HUES64 (cell line): ENCODE measurements at regions not wholly inside any gene's neighbourhood (a gene's known extent, or its start where the extent isn't known, plus 50 kb on each side); places are given as distances from the start of the nearest gene placed in this dataset.

Source experiments
- H3K27ac ChIP-seq: 2 replicates; pipeline ENCODE4 v1.7.0; 2013; ENCODE audit warnings: low read depth, low read length, inconsistent platforms
- H3K27me3 ChIP-seq: 2 replicates; pipeline ENCODE4 v1.6.1; 2013; ENCODE audit warnings: mild to moderate bottlenecking, low read length; ENCODE audit not compliant: insufficient read depth
- H3K36me3 ChIP-seq: 2 replicates; pipeline ENCODE4 v1.6.1; 2013; ENCODE audit warnings: mild to moderate bottlenecking, low read length; ENCODE audit not compliant: insufficient read depth
- H3K4me1 ChIP-seq: 2 replicates; pipeline ENCODE4 v1.6.1; 2013; ENCODE audit warnings: mild to moderate bottlenecking, low read length, moderate library complexity; ENCODE audit not compliant: insufficient read depth
- H3K4me3 ChIP-seq: 2 replicates; pipeline ENCODE4 v1.5.1; 2013; ENCODE audit warnings: mild to moderate bottlenecking, low read length, moderate library complexity
- H3K9ac ChIP-seq: 2 replicates; pipeline ENCODE4 v1.6.1; 2013; ENCODE audit warnings: mild to moderate bottlenecking, low read depth, low read length
- H3K9me3 ChIP-seq: 2 replicates; pipeline ENCODE4 v1.6.1; 2013; ENCODE audit warnings: low read depth, low read length; ENCODE audit not compliant: insufficient read depth
- WGBS: fragments of 150-250, 120-280 bp; methylation state at CpG from one replicate; pipeline ENCODE4 v1.1.7; 2013; ENCODE audit warnings: missing lambda C conversion rate; 5-methylcytosine and 5-hydroxymethylcytosine counted together

DNA sequence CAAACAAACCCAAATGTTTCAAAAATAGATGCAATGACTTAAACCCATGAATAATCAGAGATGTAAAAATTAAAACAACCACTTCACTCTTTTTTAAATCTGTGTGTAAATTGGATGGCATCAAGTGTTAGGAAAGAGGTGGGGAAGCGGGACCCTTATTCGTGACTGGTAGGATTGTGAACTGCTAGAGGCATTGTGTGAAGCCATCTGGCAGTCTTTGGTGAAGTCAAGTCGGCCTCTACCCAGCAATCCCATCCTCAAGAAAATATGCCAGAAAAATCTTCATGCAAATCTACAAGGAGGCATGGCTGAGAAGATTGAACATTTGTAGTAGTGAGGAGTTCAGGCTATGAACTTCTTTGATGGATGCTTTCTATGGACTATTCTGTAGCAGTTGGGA is 114.6 kb upstream of the C11orf87 start:
- no peaks in the 10 kb centered on the region for H3K9me3 ChIP-seq
- H3K27me3 ChIP-seq: no peaks in the 10 kb centered on the region
- no peak overlapping the region for H3K27ac ChIP-seq
- no peak overlapping the region for H3K4me3 ChIP-seq
- no peaks in the 10 kb centered on the region for H3K36me3 ChIP-seq
- WGBS: 89% methylated on average over 3 of the region's 3 CpGs
- H3K9ac ChIP-seq: no peak overlapping the region
- H3K4me1 ChIP-seq: peaks cover 3% of the 10 kb centered on the region; the same call in 1 of the 2 replicates

DNA sequence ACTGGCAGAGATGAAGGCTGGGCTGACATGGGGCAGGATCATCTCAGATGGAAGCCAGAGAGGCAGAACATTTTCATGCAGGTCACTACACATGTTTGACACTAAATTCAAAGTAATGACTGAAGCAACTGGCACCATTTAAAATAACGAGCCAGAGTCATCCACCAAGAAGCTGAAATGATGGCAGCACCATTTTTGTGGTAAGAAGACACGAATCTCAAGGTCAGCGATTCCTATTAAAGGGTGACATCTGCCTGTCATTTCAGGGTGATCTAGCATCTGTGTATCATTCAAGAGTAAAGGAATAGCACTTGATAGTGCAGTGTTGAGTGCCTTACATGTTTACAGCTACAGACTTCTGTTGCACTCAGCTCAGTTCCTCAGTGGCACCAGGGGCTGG is 113.4 kb upstream of the C11orf87 start:
- 91% methylated on average over 3 of the region's 3 CpGs for WGBS

DNA sequence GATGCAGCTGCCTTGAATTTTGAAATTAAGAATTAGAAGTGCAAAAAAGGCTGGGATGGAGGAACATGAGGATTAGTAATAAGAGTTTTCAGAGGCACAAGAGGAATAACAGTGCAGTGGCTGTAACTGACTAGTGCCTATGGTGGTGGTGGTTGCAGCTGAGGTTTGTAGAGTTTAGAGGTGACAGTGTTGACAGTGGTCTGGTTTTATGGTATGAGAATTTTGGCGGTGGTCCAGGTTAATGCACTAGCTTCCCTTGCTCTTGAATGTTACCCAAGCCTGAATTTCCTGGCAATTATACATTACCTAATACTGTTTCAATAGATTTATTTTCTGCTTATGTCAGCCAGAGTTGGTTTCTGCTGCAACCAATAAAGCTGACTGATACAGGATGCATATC is 112.8 kb upstream of the C11orf87 start:
- Histone ChIP-seq H3K36me3 (no peaks in the 10 kb centered on the region), H3K27me3 (no peaks in the 10 kb centered on the region), H3K27ac (no peak overlapping the region), H3K4me3 (no peak overlapping the region), H3K4me1 (no peaks in the 10 kb centered on the region), H3K9me3 (no peaks in the 10 kb centered on the region), H3K9ac (no peak overlapping the region)
- WGBS: 75% methylated on average over 1 of the region's 1 CpG

More for the DNA sequence above, 113.4 kb upstream of the C11orf87 start:
- Histone ChIP-seq H3K9me3 (no peaks in the 10 kb centered on the region), H3K4me1 (no peaks in the 10 kb centered on the region), H3K27ac (no peak overlapping the region), H3K36me3 (no peaks in the 10 kb centered on the region), H3K4me3 (no peak overlapping the region), H3K9ac (no peak overlapping the region), H3K27me3 (no peaks in the 10 kb centered on the region)

DNA sequence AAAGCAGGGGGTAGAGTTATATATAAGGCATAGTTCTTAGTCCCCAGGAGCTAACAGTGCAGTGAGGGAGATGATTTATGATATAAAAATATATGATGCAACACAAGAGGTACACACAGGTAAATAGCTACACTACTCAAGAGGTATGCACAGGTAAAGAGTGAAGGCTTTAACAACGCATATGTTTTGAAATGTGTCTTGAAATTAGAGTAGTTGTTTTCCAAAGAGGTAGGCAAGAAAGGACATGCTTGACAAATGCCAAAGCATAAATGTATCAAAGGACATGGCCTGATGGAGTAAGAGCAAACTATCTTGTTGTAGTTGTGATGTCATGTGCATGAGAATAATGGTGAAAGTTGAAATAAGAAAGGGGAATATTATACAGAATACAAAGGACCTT is 104.3 kb upstream of the C11orf87 start:
- Histone ChIP-seq H3K27me3 (no peaks in the 10 kb centered on the region), H3K4me3 (no peak overlapping the region), H3K9me3 (no peaks in the 10 kb centered on the region), H3K4me1 (no peaks in the 10 kb centered on the region), H3K27ac (no peak overlapping the region), H3K9ac (no peak overlapping the region), H3K36me3 (no peaks in the 10 kb centered on the region)
- WGBS: 95% methylated on average over 1 of the region's 1 CpG

DNA sequence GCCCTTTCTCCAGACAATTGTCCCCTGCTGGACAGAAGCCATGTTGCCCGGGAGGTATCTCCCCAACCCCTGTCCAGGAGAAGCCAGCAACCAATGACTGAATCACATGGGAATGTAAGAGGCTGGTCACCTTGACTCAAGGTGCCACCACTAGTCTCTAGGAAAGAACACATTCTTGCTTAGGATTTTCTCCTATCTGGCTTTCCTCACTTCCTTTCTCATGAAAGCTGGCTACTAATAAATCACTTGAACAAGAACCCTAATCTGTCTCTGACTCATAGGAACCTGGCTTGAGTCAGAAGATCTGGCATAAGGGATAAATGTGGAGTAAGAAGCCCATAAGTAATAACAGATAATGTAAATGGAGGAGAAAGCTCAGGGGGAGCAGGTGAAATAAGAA is 101.4 kb upstream of the C11orf87 start:
- no peaks in the 10 kb centered on the region for H3K27me3 ChIP-seq
- no peaks in the 10 kb centered on the region for H3K36me3 ChIP-seq
- no peaks in the 10 kb centered on the region for H3K9me3 ChIP-seq
- WGBS: 80% methylated on average over 1 of the region's 1 CpG
- H3K4me3 ChIP-seq: no peak overlapping the region
- H3K4me1 ChIP-seq: no peaks in the 10 kb centered on the region
- no peak overlapping the region for H3K9ac ChIP-seq
- no peak overlapping the region for H3K27ac ChIP-seq

DNA sequence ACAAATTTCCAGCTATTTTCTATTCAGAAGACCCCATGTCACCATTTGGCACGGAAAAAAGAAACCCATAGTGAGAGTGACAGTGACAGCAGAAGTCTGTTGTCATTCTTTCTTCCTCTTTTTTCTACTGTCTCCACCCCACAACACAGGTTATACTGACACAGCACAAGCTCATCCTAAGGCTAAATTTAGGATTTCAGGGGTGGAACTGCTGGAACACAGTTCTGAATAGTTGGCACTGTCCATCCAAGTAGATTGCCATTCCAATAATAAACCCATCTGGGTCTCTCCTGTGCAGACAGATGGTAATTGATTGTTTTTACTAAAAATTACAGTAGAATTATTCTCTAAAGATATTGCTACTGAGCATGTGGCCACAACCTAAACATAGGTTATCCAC is 95.2 kb upstream of the C11orf87 start:
- H3K36me3 ChIP-seq: no peaks in the 10 kb centered on the region
- H3K9me3 ChIP-seq: no peaks in the 10 kb centered on the region
- no peak overlapping the region for H3K9ac ChIP-seq
- H3K4me1 ChIP-seq: no peaks in the 10 kb centered on the region
- no peak overlapping the region for H3K4me3 ChIP-seq
- no peak overlapping the region for H3K27ac ChIP-seq
- no peaks in the 10 kb centered on the region for H3K27me3 ChIP-seq
- whole genome bisulfite sequencing: 83% methylated on average over 1 of the region's 1 CpG

DNA sequence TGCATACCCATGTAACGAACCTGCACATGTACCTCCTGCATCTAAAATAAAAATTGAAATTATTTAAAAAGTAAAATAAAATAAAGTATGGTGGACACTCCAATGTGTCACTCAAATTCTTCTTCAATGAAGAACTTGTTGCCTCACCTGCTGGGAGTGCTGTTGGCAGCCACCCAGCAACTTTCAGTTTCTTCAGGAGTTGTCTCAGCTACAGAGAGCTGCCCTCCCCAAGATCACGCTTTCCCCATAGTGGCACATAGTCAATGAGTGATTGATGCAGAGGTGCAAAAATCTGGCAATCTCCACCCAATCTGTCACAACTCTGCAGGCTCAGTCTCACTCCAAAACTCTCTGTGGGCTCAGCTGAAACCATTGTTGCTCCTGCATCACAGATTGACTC is 92.3 kb upstream of the C11orf87 start:
- Histone ChIP-seq H3K4me1 (no peaks in the 10 kb centered on the region), H3K4me3 (no peak overlapping the region), H3K27ac (no peak overlapping the region), H3K9ac (no peak overlapping the region), H3K36me3 (no peaks in the 10 kb centered on the region), H3K27me3 (no peaks in the 10 kb centered on the region), H3K9me3 (no peaks in the 10 kb centered on the region)
- 89% methylated on average over 1 of the region's 2 CpGs for WGBS

DNA sequence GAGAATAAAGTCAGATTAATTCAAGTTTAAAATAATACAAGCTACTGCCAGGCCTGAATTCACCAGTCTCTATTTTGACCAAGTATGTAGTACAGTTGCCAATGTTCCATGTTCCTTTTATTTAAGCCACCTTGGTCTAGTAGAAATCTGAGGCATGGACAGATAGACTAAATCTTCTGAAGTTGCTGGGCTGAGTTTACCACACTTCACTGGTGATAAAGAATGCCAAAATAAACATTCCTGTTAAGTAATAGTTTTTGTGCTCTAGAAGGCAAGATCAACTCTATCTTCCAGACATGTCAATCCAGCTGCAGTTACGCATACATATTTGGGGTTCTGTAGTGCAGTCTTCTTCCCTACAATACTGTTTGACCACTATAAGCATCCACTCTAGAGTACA is 83.9 kb upstream of the C11orf87 start:
- Histone ChIP-seq H3K27ac (no peak overlapping the region), H3K4me1 (no peaks in the 10 kb centered on the region), H3K36me3 (no peaks in the 10 kb centered on the region), H3K9ac (no peak overlapping the region), H3K9me3 (no peaks in the 10 kb centered on the region), H3K27me3 (no peaks in the 10 kb centered on the region), H3K4me3 (no peak overlapping the region)
- WGBS: 90% methylated on average over 1 of the region's 1 CpG

DNA sequence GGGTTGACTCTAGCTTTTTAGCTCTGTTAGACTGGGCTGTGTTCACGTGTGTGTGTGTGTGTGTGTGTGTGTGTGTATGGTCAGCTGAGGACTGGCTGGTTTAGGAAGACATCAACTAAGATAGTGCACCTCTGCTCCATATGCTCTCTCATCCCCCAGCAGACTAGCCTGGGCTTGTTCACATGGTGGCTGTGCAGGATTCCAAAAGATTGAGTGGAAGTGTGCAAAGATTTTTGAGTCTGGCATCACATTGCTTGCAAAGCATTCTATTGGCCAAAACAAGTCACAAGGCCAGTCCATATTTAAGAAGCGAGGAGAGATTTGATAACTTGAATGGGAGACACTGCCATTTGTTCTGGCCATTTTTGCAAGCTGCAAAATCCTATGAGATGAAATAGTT is 79.7 kb upstream of the C11orf87 start:
- Histone ChIP-seq H3K4me3 (no peak overlapping the region), H3K27ac (no peak overlapping the region), H3K4me1 (no peaks in the 10 kb centered on the region), H3K9ac (no peak overlapping the region), H3K27me3 (no peaks in the 10 kb centered on the region), H3K36me3 (no peaks in the 10 kb centered on the region), H3K9me3 (no peaks in the 10 kb centered on the region)
- WGBS: 83% methylated on average over 2 of the region's 2 CpGs

DNA sequence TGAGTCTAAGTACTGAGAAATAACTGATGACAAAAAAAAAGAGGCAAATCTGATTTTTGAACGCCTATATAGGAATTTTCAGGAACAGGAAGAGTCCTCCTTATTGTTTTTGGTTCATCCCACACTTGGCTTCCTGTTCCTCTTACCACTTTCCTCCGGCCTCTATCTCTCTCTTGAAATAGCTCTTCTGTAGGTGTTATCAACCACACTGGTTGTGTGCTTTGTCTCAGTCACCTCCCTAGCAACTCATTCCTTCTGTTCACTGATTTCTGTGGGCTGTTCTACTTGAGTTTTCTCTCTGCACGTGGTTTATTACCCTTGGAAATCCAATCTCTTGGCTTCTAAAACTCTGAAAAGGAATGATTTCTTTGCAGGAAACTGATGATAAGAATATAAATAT is 78.7 kb upstream of the C11orf87 start:
- Histone ChIP-seq H3K4me1 (no peaks in the 10 kb centered on the region), H3K4me3 (no peak overlapping the region), H3K9ac (no peak overlapping the region), H3K27ac (no peak overlapping the region), H3K36me3 (no peaks in the 10 kb centered on the region), H3K9me3 (no peaks in the 10 kb centered on the region), H3K27me3 (no peaks in the 10 kb centered on the region)
- WGBS: 87% methylated on average over 3 of the region's 3 CpGs

DNA sequence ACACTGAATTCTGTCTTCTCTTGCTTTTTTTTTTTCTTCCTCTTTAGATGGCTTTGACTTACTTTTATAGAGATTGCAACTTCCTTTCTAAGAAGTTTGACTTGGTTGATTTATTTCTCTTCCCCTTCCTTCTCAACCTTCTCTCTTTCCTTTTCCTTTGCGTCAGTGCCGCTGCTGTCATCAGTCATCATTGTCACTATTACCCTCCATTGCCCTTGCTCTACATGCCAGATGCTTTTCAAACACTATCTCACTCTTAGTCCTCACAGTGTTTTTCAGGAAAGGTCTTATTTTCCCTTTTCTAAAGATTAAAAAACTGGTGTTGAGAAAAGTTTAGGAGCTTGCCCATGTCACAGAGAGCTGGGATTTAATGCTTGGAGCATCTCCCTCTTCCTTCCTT is 74.7 kb upstream of the C11orf87 start:
- Histone ChIP-seq H3K36me3 (no peaks in the 10 kb centered on the region), H3K9ac (no peak overlapping the region), H3K27me3 (no peaks in the 10 kb centered on the region), H3K27ac (no peak overlapping the region), H3K4me3 (no peak overlapping the region), H3K4me1 (no peaks in the 10 kb centered on the region), H3K9me3 (no peaks in the 10 kb centered on the region)
- 97% methylated on average over 2 of the region's 2 CpGs for WGBS

DNA sequence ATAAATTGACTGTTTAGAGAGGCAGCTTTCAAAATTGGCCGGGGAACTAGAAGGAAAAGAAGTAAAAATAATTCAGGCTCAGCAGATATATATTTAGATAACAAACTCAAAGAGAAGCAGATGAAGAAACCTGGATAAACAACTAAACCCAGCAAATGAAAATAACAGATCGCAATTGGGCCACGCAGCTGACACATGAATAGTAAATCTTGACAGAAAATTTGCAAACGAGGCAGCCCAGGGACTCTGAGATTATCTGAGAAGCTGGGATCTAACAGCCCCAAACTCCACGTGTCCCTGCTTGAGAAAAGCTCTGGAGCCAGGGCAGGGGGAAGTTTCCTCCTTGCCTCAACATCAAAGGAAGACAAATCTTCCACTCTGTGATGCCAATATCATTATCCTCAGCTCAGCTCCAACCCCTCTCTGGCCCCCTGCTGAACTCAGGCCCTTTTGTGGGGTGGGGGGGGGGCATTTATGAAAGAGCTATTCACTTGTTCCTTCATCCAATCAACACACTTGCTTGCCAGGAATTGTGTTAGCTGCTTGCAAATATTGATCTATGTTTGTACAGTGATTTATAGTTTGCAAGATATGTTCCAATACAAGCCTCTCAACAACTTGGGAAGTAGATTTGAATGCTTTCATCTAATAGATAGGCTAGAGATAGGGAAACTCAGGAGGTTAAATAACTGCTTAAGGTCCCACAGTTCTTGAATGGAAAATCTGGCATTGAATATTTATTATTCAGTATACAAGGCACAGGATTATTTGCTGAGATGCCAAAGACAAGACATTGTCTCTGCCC is 72.5 kb upstream of the C11orf87 start:
- no peak overlapping the region for H3K9ac ChIP-seq
- no peaks in the 10 kb centered on the region for H3K9me3 ChIP-seq
- H3K4me1 ChIP-seq: no peaks in the 10 kb centered on the region
- H3K27ac ChIP-seq: no peak overlapping the region
- no peaks in the 10 kb centered on the region for H3K27me3 ChIP-seq
- no peaks in the 10 kb centered on the region for H3K36me3 ChIP-seq
- H3K4me3 ChIP-seq: no peak overlapping the region
- WGBS: 72% methylated on average over 4 of the region's 5 CpGs
